ENCODE measurements at regions not wholly inside any gene's neighbourhood (a gene's known extent, or its start where the extent isn't known, plus 50 kb on each side); places are given as distances from the start of the nearest gene placed in this dataset.

DNA sequence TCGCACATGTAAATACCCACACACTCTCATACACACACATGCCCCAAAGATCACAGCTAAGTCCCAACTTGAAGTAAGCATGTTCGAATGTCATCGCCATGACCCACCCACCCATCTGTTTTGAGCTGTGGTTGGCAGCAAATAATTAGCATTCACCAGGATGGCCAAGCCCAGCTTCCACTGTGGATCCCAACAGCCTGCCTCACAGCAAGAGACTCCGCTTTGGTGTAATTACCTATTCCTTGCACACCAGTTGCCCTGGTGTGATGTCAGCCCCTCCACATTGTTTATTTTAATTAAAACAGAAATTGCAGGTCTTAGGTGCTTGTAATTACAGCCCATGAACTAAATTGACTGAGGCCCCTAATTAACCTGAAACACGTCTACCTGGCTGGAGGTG, 81.1 kb downstream of the MAFB start:
- no peaks in the 10 kb centered on the region for H3K9me3 ChIP-seq (ENCODE audit: control insufficient read depth in 2 of 3, insufficient read depth in 1 of 3, low read length in 3 of 3)
- H3K27me3 ChIP-seq (ENCODE audit: control insufficient read depth, insufficient read depth, low read length): no peaks in the 10 kb centered on the region
- H3K36me3 ChIP-seq (ENCODE audit: control insufficient read depth in 2 of 3, insufficient read depth in 3 of 3, low read length in 3 of 3): no peaks in the 10 kb centered on the region
- H3K4me3 ChIP-seq (ENCODE audit: low read length in 3 of 3): no peak overlapping the region
- no peak for FAIRE-seq
- intact Hi-C loops (cut with DNase I): no loop called here
- TF ChIP-seq, protein P1, sequence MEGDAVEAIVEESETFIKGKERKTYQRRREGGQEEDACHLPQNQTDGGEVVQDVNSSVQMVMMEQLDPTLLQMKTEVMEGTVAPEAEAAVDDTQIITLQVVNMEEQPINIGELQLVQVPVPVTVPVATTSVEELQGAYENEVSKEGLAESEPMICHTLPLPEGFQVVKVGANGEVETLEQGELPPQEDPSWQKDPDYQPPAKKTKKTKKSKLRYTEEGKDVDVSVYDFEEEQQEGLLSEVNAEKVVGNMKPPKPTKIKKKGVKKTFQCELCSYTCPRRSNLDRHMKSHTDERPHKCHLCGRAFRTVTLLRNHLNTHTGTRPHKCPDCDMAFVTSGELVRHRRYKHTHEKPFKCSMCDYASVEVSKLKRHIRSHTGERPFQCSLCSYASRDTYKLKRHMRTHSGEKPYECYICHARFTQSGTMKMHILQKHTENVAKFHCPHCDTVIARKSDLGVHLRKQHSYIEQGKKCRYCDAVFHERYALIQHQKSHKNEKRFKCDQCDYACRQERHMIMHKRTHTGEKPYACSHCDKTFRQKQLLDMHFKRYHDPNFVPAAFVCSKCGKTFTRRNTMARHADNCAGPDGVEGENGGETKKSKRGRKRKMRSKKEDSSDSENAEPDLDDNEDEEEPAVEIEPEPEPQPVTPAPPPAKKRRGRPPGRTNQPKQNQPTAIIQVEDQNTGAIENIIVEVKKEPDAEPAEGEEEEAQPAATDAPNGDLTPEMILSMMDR (IDR thresholded peaks at IDR 0.05; ENCODE audit: borderline replicate concordance, extremely low read depth, insufficient read depth): no peak
- DNase-seq: no peak
- H3K27ac ChIP-seq (ENCODE audit: low read depth in 2 of 2, low read length in 2 of 2): no peak overlapping the region
- H3K4me1 ChIP-seq (ENCODE audit: control insufficient read depth in 2 of 3, insufficient read depth in 2 of 3, low read depth in 1 of 3, low read length in 3 of 3): no peaks in the 10 kb centered on the region
- no peak overlapping the region for H3K9ac ChIP-seq (ENCODE audit: low read length in 3 of 3)

DNA sequence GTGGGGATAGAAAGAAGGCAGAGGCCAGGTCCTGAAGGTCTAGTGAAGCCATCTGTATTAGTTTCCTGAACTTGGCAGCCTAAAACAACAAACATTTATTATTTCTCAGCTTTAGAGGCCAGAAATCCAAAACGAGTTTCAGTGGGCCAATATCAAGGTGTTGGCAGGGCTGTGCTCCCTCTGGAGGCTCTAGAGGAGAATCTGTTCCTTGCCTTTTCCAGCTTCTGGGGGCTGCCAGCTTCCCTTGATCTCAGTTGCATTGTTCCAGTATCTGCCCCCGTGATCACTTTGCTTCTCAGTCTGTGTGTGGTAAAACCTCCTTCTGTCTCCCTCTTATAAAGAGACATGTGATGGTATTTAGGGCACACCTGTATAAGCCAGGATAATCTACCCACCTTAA, 82.4 kb downstream of the MAFB start:
- no peaks in the 10 kb centered on the region for H3K36me3 ChIP-seq (ENCODE audit: control insufficient read depth in 2 of 3, insufficient read depth in 3 of 3, low read length in 3 of 3)
- TF ChIP-seq, protein P1 (IDR thresholded peaks at IDR 0.05; ENCODE audit: borderline replicate concordance, extremely low read depth, insufficient read depth): no peak
- H3K9me3 ChIP-seq (ENCODE audit: control insufficient read depth in 2 of 3, insufficient read depth in 1 of 3, low read length in 3 of 3): no peaks in the 10 kb centered on the region
- no peak overlapping the region for H3K27ac ChIP-seq (ENCODE audit: low read depth in 2 of 2, low read length in 2 of 2)
- no peak overlapping the region for H3K9ac ChIP-seq (ENCODE audit: low read length in 3 of 3)
- no peaks in the 10 kb centered on the region for H3K4me1 ChIP-seq (ENCODE audit: control insufficient read depth in 2 of 3, insufficient read depth in 2 of 3, low read depth in 1 of 3, low read length in 3 of 3)
- H3K27me3 ChIP-seq (ENCODE audit: control insufficient read depth, insufficient read depth, low read length): no peaks in the 10 kb centered on the region
- intact Hi-C loops (cut with DNase I): no loop called here
- H3K4me3 ChIP-seq (ENCODE audit: low read length in 3 of 3): no peak overlapping the region
- no peak for FAIRE-seq
- DNase-seq: peak in 1 of 5 donors; percentile 21

DNA sequence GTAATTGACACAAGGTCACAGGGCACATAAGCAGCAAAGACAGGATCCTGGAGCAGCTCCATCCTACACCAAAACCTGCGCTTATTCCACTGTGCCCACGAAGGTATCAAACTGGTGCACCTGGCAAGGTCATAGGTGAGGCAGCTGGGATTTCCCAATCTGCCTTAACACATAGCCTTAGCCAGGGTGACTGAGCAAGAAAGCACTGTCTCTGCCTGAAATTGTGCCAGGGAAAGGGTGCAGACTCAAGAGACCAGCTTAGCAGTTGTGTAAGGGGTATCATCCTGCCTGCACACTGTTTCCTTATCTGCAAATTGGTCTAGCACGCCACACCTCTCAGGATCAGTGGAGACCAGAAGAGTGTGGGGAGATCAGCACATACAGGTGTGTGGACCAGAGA, 82.8 kb downstream of the MAFB start:
- no peak for FAIRE-seq
- intact Hi-C loops (cut with DNase I): no loop called here
- no peak overlapping the region for H3K9ac ChIP-seq (ENCODE audit: low read length in 3 of 3)
- H3K27ac ChIP-seq (ENCODE audit: low read depth in 2 of 2, low read length in 2 of 2): no peak overlapping the region
- H3K9me3 ChIP-seq (ENCODE audit: control insufficient read depth in 2 of 3, insufficient read depth in 1 of 3, low read length in 3 of 3): no peaks in the 10 kb centered on the region
- TF ChIP-seq, protein P1 (IDR thresholded peaks at IDR 0.05; ENCODE audit: borderline replicate concordance, extremely low read depth, insufficient read depth): no peak
- no peaks in the 10 kb centered on the region for H3K36me3 ChIP-seq (ENCODE audit: control insufficient read depth in 2 of 3, insufficient read depth in 3 of 3, low read length in 3 of 3)
- H3K4me3 ChIP-seq (ENCODE audit: low read length in 3 of 3): no peak overlapping the region
- DNase-seq: no peak
- H3K4me1 ChIP-seq (ENCODE audit: control insufficient read depth in 2 of 3, insufficient read depth in 2 of 3, low read depth in 1 of 3, low read length in 3 of 3): no peaks in the 10 kb centered on the region
- no peaks in the 10 kb centered on the region for H3K27me3 ChIP-seq (ENCODE audit: control insufficient read depth, insufficient read depth, low read length)

DNA sequence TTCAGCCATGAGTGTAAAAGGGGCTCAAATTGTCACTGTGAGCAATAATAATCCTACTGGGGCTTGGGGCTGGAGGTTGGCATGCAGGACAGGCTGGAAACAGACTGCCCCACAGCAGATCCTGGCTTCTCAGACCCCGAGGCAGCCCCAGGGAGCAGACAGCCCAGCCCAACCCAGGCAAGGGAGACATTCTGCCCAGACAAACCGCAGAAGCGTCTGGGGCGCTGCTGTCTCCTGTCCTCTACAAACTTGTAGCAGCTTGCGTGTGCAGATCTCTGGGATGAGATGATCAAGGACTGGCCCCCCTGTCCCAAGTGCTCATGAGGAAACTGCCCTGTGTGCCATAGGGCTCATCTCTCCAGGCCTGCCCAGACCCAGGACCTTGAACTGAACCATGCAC, 84.6 kb downstream of the MAFB start:
- no peak for FAIRE-seq
- H3K36me3 ChIP-seq (ENCODE audit: control insufficient read depth in 2 of 3, insufficient read depth in 3 of 3, low read length in 3 of 3): no peaks in the 10 kb centered on the region
- intact Hi-C loops (cut with DNase I): no loop called here

More for the DNA sequence above, 84.6 kb downstream of the MAFB start:
- Histone ChIP-seq H3K27ac (ENCODE audit: low read depth in 2 of 2, low read length in 2 of 2) (no peak overlapping the region), H3K27me3 (ENCODE audit: control insufficient read depth, insufficient read depth, low read length) (no peaks in the 10 kb centered on the region), H3K4me1 (ENCODE audit: control insufficient read depth in 2 of 3, insufficient read depth in 2 of 3, low read depth in 1 of 3, low read length in 3 of 3) (no peaks in the 10 kb centered on the region), H3K9me3 (ENCODE audit: control insufficient read depth in 2 of 3, insufficient read depth in 1 of 3, low read length in 3 of 3) (peaks cover 0 to under 1% (median 0%) of the 10 kb centered on the region in 3 donors), H3K4me3 (ENCODE audit: low read length in 3 of 3) (no peak overlapping the region), H3K9ac (ENCODE audit: low read length in 3 of 3) (no peak overlapping the region)
- no peak for DNase-seq
- TF ChIP-seq, protein P1 (IDR thresholded peaks at IDR 0.05; ENCODE audit: borderline replicate concordance, extremely low read depth, insufficient read depth): no peak

Data from kidney (tissue), 13 donors.